ENCODE measurements at regions not wholly inside any gene's neighbourhood (a gene's known extent, or its start where the extent isn't known, plus 50 kb on each side); places are given as distances from the start of the nearest gene placed in this dataset.
"Not testable (repeated sequence)": the region's sequence is repeated elsewhere in the genome, so short reads cannot be mapped to it uniquely, and the experiment has no call there.

- no peak for DNase-seq (ENCODE audit: low read depth)
Observed at GRCh38 chr18:72991379-72991778, 123.6 kb upstream of the NETO1 start.

GRCh38 chr18:72987570-72987969 is 119.8 kb upstream of the NETO1 start:
- not testable (repeated sequence) for DNase-seq (ENCODE audit: low read depth)

GRCh38 chr18:72986103-72986502 is 118.3 kb upstream of the NETO1 start:
- DNase-seq (ENCODE audit: low read depth) = no peak

- DNase-seq (ENCODE audit: low read depth) = no peak
Observed at GRCh38 chr18:72985686-72986085, 117.9 kb upstream of the NETO1 start.

GRCh38 chr18:72984290-72984689 is 116.5 kb upstream of the NETO1 start:
- DNase-seq (ENCODE audit: low read depth) = no peak

GRCh38 chr18:72973841-72974240 is 106.1 kb upstream of the NETO1 start:
- DNase-seq (ENCODE audit: low read depth) = no peak

GRCh38 chr18:72965616-72966015 is 97.8 kb upstream of the NETO1 start:
- DNase-seq (ENCODE audit: low read depth) = no peak

GRCh38 chr18:72958195-72958594 is 90.4 kb upstream of the NETO1 start:
- DNase-seq (ENCODE audit: low read depth) = not testable (repeated sequence)

GRCh38 chr18:72948439-72948838 is 80.7 kb upstream of the NETO1 start:
- DNase-seq (ENCODE audit: low read depth) = no peak

GRCh38 chr18:72942766-72943165 is 75.0 kb upstream of the NETO1 start:
- no peak for DNase-seq (ENCODE audit: low read depth)

GRCh38 chr18:72940986-72941385 is 73.2 kb upstream of the NETO1 start:
- DNase-seq (ENCODE audit: low read depth) = no peak

- no peak for DNase-seq (ENCODE audit: low read depth)
Observed at GRCh38 chr18:72940509-72940908, 72.7 kb upstream of the NETO1 start.

GRCh38 chr18:72935744-72936143 is 68.0 kb upstream of the NETO1 start:
- no peak for DNase-seq (ENCODE audit: low read depth)

GRCh38 chr18:72922895-72923294 is 55.1 kb upstream of the NETO1 start:
- DNase-seq (ENCODE audit: low read depth) = no peak
